ENCODE measurements at regions not wholly inside any gene's neighbourhood (a gene's known extent, or its start where the extent isn't known, plus 50 kb on each side); places are given as distances from the start of the nearest gene placed in this dataset.

- no peak overlapping the region for H2AFZ ChIP-seq (ENCODE audit: low read depth)
- peaks cover 2% of the 10 kb centered on the region; the same call in 1 of the 2 replicates for H3K9me2 ChIP-seq
- CTCF ChIA-PET = interaction anchor here (1.4 to 1.5 kb wide), 2 partner anchors 15 to 75 kb away, joined by 3 to 4 read pairs; no protein-coding TSS in a partner anchor
- no peak overlapping the region for H3K9ac ChIP-seq
- H3K27ac ChIP-seq (ENCODE audit: low read depth in 2 of 2, low read length in 1 of 2) = no peak overlapping the region
- H3K79me2 ChIP-seq (ENCODE audit: insufficient read depth) = no peaks in the 10 kb centered on the region
- no peak for TF ChIP-seq PBX3 (IDR thresholded peaks at IDR 0.05)
- TF ChIP-seq EZH2phosphoT487 (IDR thresholded peaks at IDR 0.05; ENCODE audit: borderline replicate concordance, low read depth) = no peak
- no peak for TF ChIP-seq NFIC (IDR thresholded peaks at IDR 0.05; ENCODE audit: borderline replicate concordance)
- TF ChIP-seq IRF3 (IDR thresholded peaks at IDR 0.05; ENCODE audit: low read depth, low read length) = no peak
- no peak for TF ChIP-seq MXI1 (IDR thresholded peaks at IDR 0.05; ENCODE audit: low read depth, low read length)
- TF ChIP-seq CTCF (IDR thresholded peaks at IDR 0.05) = no peak
- TF ChIP-seq MAX (IDR thresholded peaks at IDR 0.05; ENCODE audit: low read depth) = no peak
- TF ChIP-seq POLR2AphosphoS5 (IDR thresholded peaks at IDR 0.05; ENCODE audit: low read depth, low read length) = no peak
- TF ChIP-seq ELF1 (IDR thresholded peaks at IDR 0.05) = no peak
- no peaks in the 10 kb centered on the region for H4K20me1 ChIP-seq (ENCODE audit: insufficient read depth)
- H3K4me1 ChIP-seq (ENCODE audit: control insufficient read depth in 1 of 2, insufficient read depth in 2 of 2, low read depth in 1 of 2, low read length in 1 of 2) = peaks cover 0 to 7% of the 10 kb centered on the region in 2 experiments; a peak in 2 of 4 replicates
- H3K4me2 ChIP-seq = no peak overlapping the region
- POLR2A ChIA-PET = no interaction called here
- H3K36me3 ChIP-seq (replicated peaks in 1 of 2; ENCODE audit: control insufficient read depth in 1 of 2, insufficient read depth in 2 of 2, low read length in 1 of 2) = no peaks in the 10 kb centered on the region
- DNase-seq = no peak
- H3K9me3 ChIP-seq = no peaks in the 10 kb centered on the region
- no peak overlapping the region for H3K4me3 ChIP-seq (ENCODE audit: low read depth in 2 of 2, low read length in 1 of 2)
- H3K27me3 ChIP-seq (ENCODE audit: insufficient read depth) = no peaks in the 10 kb centered on the region
- H3F3A ChIP-seq (replicated peaks; ENCODE audit: insufficient read depth) = peaks cover 4% of the 10 kb centered on the region
- WGBS (ENCODE audit: low lambda C conversion rate) = 74% methylated on average over 4 of the region's 4 CpGs
Observed at GRCh38 chr9:115278326-115279035, 160.5 kb upstream of the TNC start.

- no peaks in the 10 kb centered on the region for H3K27me3 ChIP-seq (ENCODE audit: insufficient read depth)
- H3K4me2 ChIP-seq = no peak overlapping the region
- no peak overlapping the region for H3K9ac ChIP-seq
- peaks cover 0 to 4% of the 10 kb centered on the region in 2 experiments; a peak in 1 of 4 replicates for H3K4me1 ChIP-seq (ENCODE audit: control insufficient read depth in 1 of 2, insufficient read depth in 2 of 2, low read depth in 1 of 2, low read length in 1 of 2)
- H3K36me3 ChIP-seq (replicated peaks in 1 of 2; ENCODE audit: control insufficient read depth in 1 of 2, insufficient read depth in 2 of 2, low read length in 1 of 2) = no peaks in the 10 kb centered on the region
- POLR2A ChIA-PET = no interaction called here
- no peaks in the 10 kb centered on the region for H3K79me2 ChIP-seq (ENCODE audit: insufficient read depth)
- no peak overlapping the region for H3K4me3 ChIP-seq (ENCODE audit: low read depth in 2 of 2, low read length in 1 of 2)
- H3K27ac ChIP-seq (ENCODE audit: low read depth in 2 of 2, low read length in 1 of 2) = no peak overlapping the region
- no peaks in the 10 kb centered on the region for H3K9me2 ChIP-seq
- WGBS (ENCODE audit: low lambda C conversion rate) = 94% methylated on average over 1 of the region's 1 CpG
- H2AFZ ChIP-seq (ENCODE audit: low read depth) = no peak overlapping the region
- no peak for DNase-seq
- H3F3A ChIP-seq (replicated peaks; ENCODE audit: insufficient read depth) = peaks cover 4% of the 10 kb centered on the region
- CTCF ChIA-PET = no interaction called here
- H4K20me1 ChIP-seq (ENCODE audit: insufficient read depth) = no peaks in the 10 kb centered on the region
- no peaks in the 10 kb centered on the region for H3K9me3 ChIP-seq
- TF ChIP-seq MXI1 (IDR thresholded peaks at IDR 0.05; ENCODE audit: low read depth, low read length) = no peak
- no peak for TF ChIP-seq FOSL2 (IDR thresholded peaks at IDR 0.05; ENCODE audit: borderline replicate concordance, low read depth)
- no peak for TF ChIP-seq EP300 (IDR thresholded peaks at IDR 0.05; ENCODE audit: borderline replicate concordance in 1 of 2, low read depth in 1 of 2, low read length in 1 of 2)
- TF ChIP-seq USF1 (IDR thresholded peaks at IDR 0.05; ENCODE audit: borderline replicate concordance, low read depth) = no peak
- TF ChIP-seq IRF3 (IDR thresholded peaks at IDR 0.05; ENCODE audit: low read depth, low read length) = no peak
- no peak for TF ChIP-seq CHD2 (IDR thresholded peaks at IDR 0.05; ENCODE audit: low read length, partially characterized antibody)
- no peak for TF ChIP-seq POLR2AphosphoS5 (IDR thresholded peaks at IDR 0.05; ENCODE audit: low read depth, low read length)
- no peak for TF ChIP-seq NRF1 (IDR thresholded peaks at IDR 0.05; ENCODE audit: low read depth, low read length)
- no peak for TF ChIP-seq TAF1 (IDR thresholded peaks at IDR 0.05; ENCODE audit: borderline replicate concordance, low read depth, low read length)
- TF ChIP-seq SMC3 (IDR thresholded peaks at IDR 0.05; ENCODE audit: low read depth, low read length) = no peak
- TF ChIP-seq CTCF (IDR thresholded peaks at IDR 0.05) = no peak
- no peak for TF ChIP-seq JUND (IDR thresholded peaks at IDR 0.05)
Observed at GRCh38 chr9:115283395-115283794, 165.4 kb upstream of the TNC start.

Data from SK-N-SH (cell line).